ENCODE measurements at regions not wholly inside any gene's neighbourhood (a gene's known extent, or its start where the extent isn't known, plus 50 kb on each side); places are given as distances from the start of the nearest gene placed in this dataset.

- no peaks in the 10 kb centered on the region for H3K36me3 Mint-ChIP-seq (ENCODE audit: low read depth)
- no peak overlapping the region for H3K27ac Mint-ChIP-seq
- ChIA-PET CTCF (no interaction called here), POLR2A (no interaction called here)
- no peaks in the 10 kb centered on the region for H3K4me1 Mint-ChIP-seq (ENCODE audit: low read depth)
- ATAC-seq (no peak), DNase-seq (no peak)
- H3K9me3 Mint-ChIP-seq (ENCODE audit: insufficient read depth), result no peaks in the 10 kb centered on the region
- no peak overlapping the region for H3K4me3 Mint-ChIP-seq
- H3K27me3 Mint-ChIP-seq (ENCODE audit: low read depth), result no peaks in the 10 kb centered on the region
Measured at GRCh38 chr5:127993476-127993875, 90.1 kb upstream of the SLC12A2 start.

DNA sequence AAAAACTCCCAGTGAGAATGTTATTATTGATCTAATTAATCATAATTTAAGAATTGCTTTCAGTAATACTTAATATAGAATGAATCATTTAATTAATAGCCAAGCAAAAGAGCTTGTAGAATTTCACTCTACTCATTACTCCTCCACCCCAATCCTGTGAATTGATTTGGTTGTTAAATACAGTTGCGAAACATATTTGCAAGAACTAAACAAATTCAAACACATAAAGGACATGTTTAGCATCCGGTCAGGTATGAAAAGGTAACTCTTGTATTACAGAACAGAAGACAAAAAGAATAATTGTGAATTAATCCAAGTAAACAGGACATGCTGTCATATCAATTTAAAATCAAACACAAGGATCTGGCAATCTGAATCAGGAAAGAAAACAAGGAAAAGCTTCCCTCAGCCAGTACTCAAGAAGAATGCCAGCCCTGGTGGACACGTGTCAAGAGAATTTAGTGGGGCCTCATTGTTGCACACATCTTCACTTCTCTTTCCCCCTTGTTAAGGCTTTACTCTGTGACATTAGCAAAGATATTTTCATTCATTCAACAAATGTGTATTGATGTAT is 89.4 kb upstream of the SLC12A2 start:
- H3K27me3 Mint-ChIP-seq (ENCODE audit: low read depth), result no peaks in the 10 kb centered on the region
- H3K4me3 Mint-ChIP-seq, result no peak overlapping the region

GRCh38 chr5:127995556-127995955 is 88.0 kb upstream of the SLC12A2 start:
- Mint-ChIP-seq H3K36me3 (ENCODE audit: low read depth) (no peaks in the 10 kb centered on the region), H3K4me1 (ENCODE audit: low read depth) (no peaks in the 10 kb centered on the region), H3K4me3 (no peak overlapping the region), H3K27ac (no peak overlapping the region), H3K27me3 (ENCODE audit: low read depth) (no peaks in the 10 kb centered on the region), H3K9me3 (ENCODE audit: insufficient read depth) (no peaks in the 10 kb centered on the region)
- ChIA-PET POLR2A (no interaction called here), CTCF (no interaction called here)
- ATAC-seq, result no peak
- DNase-seq, result no peak

More for the DNA sequence above, 89.4 kb upstream of the SLC12A2 start:
- Mint-ChIP-seq H3K36me3 (ENCODE audit: low read depth) (no peaks in the 10 kb centered on the region), H3K4me1 (ENCODE audit: low read depth) (no peaks in the 10 kb centered on the region), H3K9me3 (ENCODE audit: insufficient read depth) (no peaks in the 10 kb centered on the region), H3K27ac (no peak overlapping the region)
- ATAC-seq (no peak), DNase-seq (no peak)
- CTCF ChIA-PET, result no interaction called here
- POLR2A ChIA-PET, result no interaction called here

GRCh38 chr5:127997201-127997704 is 86.3 kb upstream of the SLC12A2 start:
- DNase-seq (no peak), ATAC-seq (no peak)
- Mint-ChIP-seq H3K4me1 (ENCODE audit: low read depth) (no peaks in the 10 kb centered on the region), H3K36me3 (ENCODE audit: low read depth) (no peaks in the 10 kb centered on the region), H3K27ac (no peak overlapping the region), H3K4me3 (no peak overlapping the region), H3K9me3 (ENCODE audit: insufficient read depth) (no peaks in the 10 kb centered on the region), H3K27me3 (ENCODE audit: low read depth) (no peaks in the 10 kb centered on the region)
- ChIA-PET POLR2A (interaction anchor here (0.6 kb wide), 1 partner anchor 88 kb away, joined by 3 read pairs; no protein-coding TSS in a partner anchor), CTCF (interaction anchor here (1.6 kb wide), 1 partner anchor 10 kb away, joined by 4 read pairs; no protein-coding TSS in a partner anchor)

- ATAC-seq (no peak), DNase-seq (no peak)
- no peaks in the 10 kb centered on the region for H3K4me1 Mint-ChIP-seq (ENCODE audit: low read depth)
- no peaks in the 10 kb centered on the region for H3K36me3 Mint-ChIP-seq (ENCODE audit: low read depth)
- CTCF ChIA-PET, result no interaction called here
- no peak overlapping the region for H3K27ac Mint-ChIP-seq
- no peaks in the 10 kb centered on the region for H3K9me3 Mint-ChIP-seq (ENCODE audit: insufficient read depth)
- no peaks in the 10 kb centered on the region for H3K27me3 Mint-ChIP-seq (ENCODE audit: low read depth)
- no peak overlapping the region for H3K4me3 Mint-ChIP-seq
- POLR2A ChIA-PET, result no interaction called here
Measured at GRCh38 chr5:127998950-127999615, 84.5 kb upstream of the SLC12A2 start.

DNA sequence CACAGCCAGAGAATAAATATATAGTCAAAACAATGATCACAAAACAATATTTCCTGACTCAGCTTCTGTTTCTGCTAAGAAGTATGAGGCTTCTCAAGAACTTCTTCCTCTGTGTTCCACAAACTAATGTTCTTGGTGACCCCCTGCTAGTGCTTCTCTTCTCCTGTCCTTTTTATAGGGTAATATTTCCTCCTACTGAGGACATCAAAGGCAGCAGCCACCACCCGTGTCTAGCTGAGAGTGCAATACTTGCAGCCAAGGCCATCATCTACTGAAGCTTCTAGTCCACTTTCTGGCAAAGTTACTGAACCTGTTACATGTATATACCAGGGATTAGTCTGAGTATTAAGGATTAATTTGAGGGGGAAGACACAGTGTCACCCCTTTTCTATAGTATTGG is 83.7 kb upstream of the SLC12A2 start:
- no peak for ATAC-seq
- POLR2A ChIA-PET, result no interaction called here
- Mint-ChIP-seq H3K9me3 (ENCODE audit: insufficient read depth) (no peaks in the 10 kb centered on the region), H3K27me3 (ENCODE audit: low read depth) (no peaks in the 10 kb centered on the region), H3K27ac (no peak overlapping the region), H3K4me1 (ENCODE audit: low read depth) (no peaks in the 10 kb centered on the region), H3K36me3 (ENCODE audit: low read depth) (no peaks in the 10 kb centered on the region), H3K4me3 (no peak overlapping the region)
- CTCF ChIA-PET, result no interaction called here
- no peak for DNase-seq

GRCh38 chr5:128002425-128002824 is 81.1 kb upstream of the SLC12A2 start:
- no peak overlapping the region for H3K27ac Mint-ChIP-seq
- H3K9me3 Mint-ChIP-seq (ENCODE audit: insufficient read depth), result no peaks in the 10 kb centered on the region
- POLR2A ChIA-PET, result no interaction called here
- CTCF ChIA-PET, result no interaction called here
- H3K27me3 Mint-ChIP-seq (ENCODE audit: low read depth), result no peaks in the 10 kb centered on the region
- no peak for DNase-seq
- no peaks in the 10 kb centered on the region for H3K36me3 Mint-ChIP-seq (ENCODE audit: low read depth)
- ATAC-seq, result no peak
- H3K4me3 Mint-ChIP-seq, result no peak overlapping the region
- H3K4me1 Mint-ChIP-seq (ENCODE audit: low read depth), result no peaks in the 10 kb centered on the region

DNA sequence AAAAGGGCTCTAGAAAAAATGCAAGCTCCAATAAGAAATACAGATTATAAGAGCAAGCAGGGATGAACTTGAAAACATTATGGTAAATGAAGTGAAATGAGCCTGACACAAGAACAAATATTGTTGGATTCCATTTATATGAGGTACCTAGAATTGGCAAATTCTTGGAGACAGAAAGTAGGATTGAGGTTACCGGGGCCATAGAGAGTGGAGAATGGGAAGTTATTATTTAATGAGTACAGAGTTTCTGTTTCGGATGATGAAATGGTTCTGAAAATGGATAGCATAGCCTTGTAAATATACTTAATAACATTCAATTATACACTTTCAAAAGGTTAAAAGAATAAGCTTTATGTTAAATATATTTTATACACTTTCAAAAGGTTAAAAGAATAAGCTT is 75.6 kb upstream of the SLC12A2 start:
- DNase-seq, result no peak
- no peaks in the 10 kb centered on the region for H3K27me3 Mint-ChIP-seq (ENCODE audit: low read depth)
- H3K4me1 Mint-ChIP-seq (ENCODE audit: low read depth), result no peaks in the 10 kb centered on the region
- ChIA-PET CTCF (interaction anchor here (1.8 kb wide), 1 partner anchor 10 kb away, joined by 4 read pairs; no protein-coding TSS in a partner anchor), POLR2A (no interaction called here)
- H3K27ac Mint-ChIP-seq, result no peak overlapping the region
- no peaks in the 10 kb centered on the region for H3K36me3 Mint-ChIP-seq (ENCODE audit: low read depth)
- H3K9me3 Mint-ChIP-seq (ENCODE audit: insufficient read depth), result no peaks in the 10 kb centered on the region
- no peak overlapping the region for H3K4me3 Mint-ChIP-seq
- no peak for ATAC-seq

DNA sequence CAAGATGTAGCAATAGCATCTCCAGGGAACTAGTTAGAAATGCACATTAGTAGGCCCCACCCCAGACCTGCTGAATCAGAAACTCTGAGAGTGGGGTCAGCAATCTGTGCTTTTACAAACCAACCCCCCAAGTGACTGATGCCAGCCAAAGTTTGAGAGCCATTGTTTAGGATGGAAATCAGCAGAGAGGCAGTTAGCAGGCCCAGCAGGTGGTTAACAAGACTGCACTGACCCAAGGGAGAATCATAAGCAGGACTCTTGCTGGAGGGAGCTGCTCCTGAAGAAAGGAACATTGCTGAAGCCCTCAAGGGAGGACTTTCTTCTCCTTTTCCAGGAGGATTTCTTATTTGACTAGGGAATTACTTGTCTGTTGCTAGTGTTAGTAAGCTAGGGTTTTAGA is 74.2 kb upstream of the SLC12A2 start:
- ChIA-PET CTCF (no interaction called here), POLR2A (no interaction called here)
- Mint-ChIP-seq H3K9me3 (ENCODE audit: insufficient read depth) (no peaks in the 10 kb centered on the region), H3K27me3 (ENCODE audit: low read depth) (no peaks in the 10 kb centered on the region), H3K4me1 (ENCODE audit: low read depth) (no peaks in the 10 kb centered on the region), H3K27ac (no peak overlapping the region), H3K36me3 (ENCODE audit: low read depth) (no peaks in the 10 kb centered on the region), H3K4me3 (no peak overlapping the region)
- ATAC-seq, result no peak
- DNase-seq, result no peak

GRCh38 chr5:128011339-128011738 is 72.2 kb upstream of the SLC12A2 start:
- DNase-seq (no peak), ATAC-seq (no peak)
- Mint-ChIP-seq H3K4me1 (ENCODE audit: low read depth) (no peaks in the 10 kb centered on the region), H3K27me3 (ENCODE audit: low read depth) (no peaks in the 10 kb centered on the region), H3K27ac (no peak overlapping the region), H3K4me3 (no peak overlapping the region), H3K36me3 (ENCODE audit: low read depth) (no peaks in the 10 kb centered on the region), H3K9me3 (ENCODE audit: insufficient read depth) (no peaks in the 10 kb centered on the region)
- POLR2A ChIA-PET, result no interaction called here
- CTCF ChIA-PET, result interaction anchor here (0.7 kb wide), 1 partner anchor 72 kb away, joined by 3 read pairs; no protein-coding TSS in a partner anchor

DNA sequence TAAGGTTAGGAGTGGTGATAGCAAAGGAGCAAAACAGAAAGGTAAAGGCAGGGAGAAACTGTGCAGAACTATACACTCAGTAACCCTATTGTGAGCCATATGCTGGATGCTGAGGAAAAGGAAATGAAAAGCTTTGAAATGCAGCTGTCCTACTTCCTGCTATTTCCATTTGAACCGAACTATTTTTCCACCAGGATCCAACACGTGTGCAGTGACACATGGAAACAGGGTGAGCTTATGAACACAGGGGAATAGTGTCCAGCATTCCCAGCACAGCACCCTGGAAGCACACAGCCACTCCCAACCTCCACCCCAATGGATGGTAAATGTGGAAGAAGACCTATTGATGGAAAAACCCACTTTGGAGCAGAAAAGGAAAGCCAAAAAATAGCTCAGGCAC is 69.0 kb upstream of the SLC12A2 start:
- Mint-ChIP-seq H3K4me1 (ENCODE audit: low read depth) (no peaks in the 10 kb centered on the region), H3K4me3 (no peak overlapping the region), H3K9me3 (ENCODE audit: insufficient read depth) (no peaks in the 10 kb centered on the region), H3K27ac (no peak overlapping the region), H3K27me3 (ENCODE audit: low read depth) (no peaks in the 10 kb centered on the region), H3K36me3 (ENCODE audit: low read depth) (no peaks in the 10 kb centered on the region)
- no peak for ATAC-seq
- DNase-seq, result no peak
- ChIA-PET CTCF (no interaction called here), POLR2A (no interaction called here)

GRCh38 chr5:128015478-128015877 is 68.1 kb upstream of the SLC12A2 start:
- no peaks in the 10 kb centered on the region for H3K4me1 Mint-ChIP-seq (ENCODE audit: low read depth)
- ATAC-seq, result no peak
- H3K9me3 Mint-ChIP-seq (ENCODE audit: insufficient read depth), result no peaks in the 10 kb centered on the region
- H3K27me3 Mint-ChIP-seq (ENCODE audit: low read depth), result no peaks in the 10 kb centered on the region
- H3K27ac Mint-ChIP-seq, result no peak overlapping the region
- no peaks in the 10 kb centered on the region for H3K36me3 Mint-ChIP-seq (ENCODE audit: low read depth)
- H3K4me3 Mint-ChIP-seq, result no peak overlapping the region
- DNase-seq, result no peak
- CTCF ChIA-PET, result no interaction called here
- POLR2A ChIA-PET, result no interaction called here

- ATAC-seq, result no peak
- H3K27ac Mint-ChIP-seq, result no peak overlapping the region
- DNase-seq, result no peak
- H3K36me3 Mint-ChIP-seq (ENCODE audit: low read depth), result no peaks in the 10 kb centered on the region
- CTCF ChIA-PET, result no interaction called here
- POLR2A ChIA-PET, result no interaction called here
- H3K9me3 Mint-ChIP-seq (ENCODE audit: insufficient read depth), result no peaks in the 10 kb centered on the region
- H3K4me1 Mint-ChIP-seq (ENCODE audit: low read depth), result no peaks in the 10 kb centered on the region
- H3K4me3 Mint-ChIP-seq, result no peak overlapping the region
- no peaks in the 10 kb centered on the region for H3K27me3 Mint-ChIP-seq (ENCODE audit: low read depth)
Measured at GRCh38 chr5:128015978-128016377, 67.6 kb upstream of the SLC12A2 start.
